ENCODE measurements at regions not wholly inside any gene's neighbourhood (a gene's known extent, or its start where the extent isn't known, plus 50 kb on each side); places are given as distances from the start of the nearest gene placed in this dataset.

DNA sequence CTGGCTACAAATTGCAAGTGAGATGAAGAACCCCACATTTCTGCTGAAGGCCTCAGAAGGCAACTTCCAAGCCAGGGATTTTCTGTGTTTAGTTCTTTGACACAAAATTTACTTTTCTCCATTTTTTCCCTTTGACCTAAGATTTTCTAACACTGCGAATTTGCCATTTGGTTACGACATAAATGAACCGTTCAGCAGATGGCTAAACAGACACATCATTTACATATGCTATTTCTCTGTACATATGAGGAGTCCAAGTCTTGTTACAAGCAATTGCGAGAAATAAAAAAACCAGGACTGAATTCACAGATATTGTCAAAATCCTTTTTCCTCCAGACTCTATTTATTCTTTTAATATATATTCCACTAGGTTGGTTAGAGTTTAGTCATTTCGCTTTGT is 978.6 kb downstream of the NLGN4X start:
- Histone ChIP-seq H3K27ac (no peak overlapping the region), H3K36me3 (no peaks in the 10 kb centered on the region), H3K9me3 (no peaks in the 10 kb centered on the region), H3K4me3 (no peak overlapping the region), H3K27me3 (no peaks in the 10 kb centered on the region), H3K4me1 (no peaks in the 10 kb centered on the region)
- no peak for TF ChIP-seq CTCF (IDR thresholded peaks at IDR 0.05)
- DNase-seq: no peak
- intact Hi-C loops (cut with DNase I; ENCODE audit: low total_unique reads): no loop called here

DNA sequence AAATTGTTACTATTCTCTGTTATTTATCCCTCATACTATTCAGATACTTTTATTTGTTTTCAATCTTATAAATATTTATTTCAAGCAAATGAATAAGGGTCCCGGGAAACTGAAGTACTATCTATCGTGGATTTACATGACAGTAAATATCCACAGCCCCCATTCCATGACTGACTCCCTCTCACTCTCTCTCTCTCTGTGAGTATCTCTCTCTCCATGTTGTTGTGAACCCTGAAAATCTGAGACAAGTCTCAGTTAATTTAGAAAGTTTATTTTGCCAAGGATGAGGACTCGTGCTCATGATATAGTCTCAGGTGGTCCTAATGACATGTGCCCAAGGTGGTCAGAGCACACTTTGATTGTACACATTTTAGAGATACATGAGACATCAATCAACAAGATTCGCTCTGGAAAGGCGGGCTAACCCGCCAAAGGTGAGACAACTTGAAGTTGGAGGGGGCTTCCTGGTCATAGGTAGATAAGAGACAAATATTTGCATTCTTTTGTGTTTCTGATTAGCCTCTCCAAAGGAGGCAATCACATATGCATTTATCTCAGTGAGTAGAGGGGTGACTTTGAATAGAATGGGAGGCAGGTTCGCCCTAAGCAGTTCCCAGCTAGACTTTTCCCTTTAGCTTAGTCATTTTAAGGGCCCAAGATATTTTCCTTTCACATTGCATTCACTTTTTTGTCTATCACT is 986.4 kb downstream of the NLGN4X start:
- Histone ChIP-seq H3K27ac (no peak overlapping the region), H3K4me1 (no peaks in the 10 kb centered on the region), H3K36me3 (no peaks in the 10 kb centered on the region), H3K27me3 (no peaks in the 10 kb centered on the region), H3K9me3 (no peaks in the 10 kb centered on the region), H3K4me3 (no peak overlapping the region)
- DNase-seq: no peak
- no peak for TF ChIP-seq CTCF (IDR thresholded peaks at IDR 0.05)
- intact Hi-C loops (cut with DNase I; ENCODE audit: low total_unique reads): no loop called here

DNA sequence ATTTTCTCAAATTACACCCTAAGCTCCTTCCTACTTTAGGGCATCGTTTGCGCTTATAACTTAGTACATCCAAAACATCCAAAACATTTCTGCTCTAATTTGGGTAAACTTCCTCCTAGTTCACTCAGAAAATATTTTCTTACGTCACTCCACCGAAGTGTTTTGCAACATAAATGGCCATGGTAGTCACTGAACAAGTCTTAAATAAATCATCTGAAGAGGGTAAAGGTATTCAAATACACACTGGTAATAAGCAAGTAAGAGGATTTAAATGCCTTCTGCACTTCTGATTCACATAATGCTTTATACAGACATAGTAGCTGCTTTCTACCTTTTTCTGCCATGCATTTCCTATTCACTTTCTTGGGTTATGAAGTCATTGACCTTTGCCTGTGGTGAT is 991.9 kb downstream of the NLGN4X start:
- no peak for DNase-seq
- Histone ChIP-seq H3K27ac (no peak overlapping the region), H3K27me3 (no peaks in the 10 kb centered on the region), H3K9me3 (no peaks in the 10 kb centered on the region), H3K36me3 (no peaks in the 10 kb centered on the region), H3K4me1 (no peaks in the 10 kb centered on the region), H3K4me3 (no peak overlapping the region)
- no peak for TF ChIP-seq CTCF (IDR thresholded peaks at IDR 0.05)
- intact Hi-C loops (cut with DNase I; ENCODE audit: low total_unique reads): no loop called here

GRCh38 chrX:5236096-5236495 is 992.6 kb downstream of the NLGN4X start:
- Histone ChIP-seq H3K4me3 (no peak overlapping the region), H3K27ac (no peak overlapping the region), H3K36me3 (no peaks in the 10 kb centered on the region), H3K9me3 (no peaks in the 10 kb centered on the region), H3K27me3 (no peaks in the 10 kb centered on the region), H3K4me1 (no peaks in the 10 kb centered on the region)
- intact Hi-C loops (cut with DNase I; ENCODE audit: low total_unique reads): no loop called here
- DNase-seq: no peak
- TF ChIP-seq CTCF (IDR thresholded peaks at IDR 0.05): peak in 1 of 2 experiments; percentile 7

DNA sequence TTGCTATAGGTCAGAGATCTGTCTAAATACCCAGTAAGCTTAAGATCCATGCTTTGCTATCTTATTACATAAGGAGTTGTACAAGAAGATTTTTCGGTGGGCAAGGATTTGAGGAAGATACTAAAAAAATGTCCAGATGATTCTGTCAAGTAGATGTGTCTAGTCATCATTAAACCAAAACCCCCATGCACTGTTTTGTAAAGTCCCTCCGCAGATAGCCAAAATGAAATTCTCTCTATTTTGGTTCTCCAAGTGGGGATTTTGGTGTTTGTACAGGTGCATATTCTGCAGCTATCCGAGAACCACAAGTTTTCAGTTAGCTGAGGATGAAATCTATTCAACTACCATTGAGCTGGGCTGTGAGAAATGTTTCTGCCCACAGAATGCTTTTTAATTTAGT is 994.8 kb downstream of the NLGN4X start:
- TF ChIP-seq CTCF (IDR thresholded peaks at IDR 0.05): no peak
- Histone ChIP-seq H3K9me3 (no peaks in the 10 kb centered on the region), H3K36me3 (no peaks in the 10 kb centered on the region), H3K27me3 (no peaks in the 10 kb centered on the region), H3K27ac (no peak overlapping the region), H3K4me1 (no peaks in the 10 kb centered on the region), H3K4me3 (no peak overlapping the region)
- DNase-seq: no peak
- intact Hi-C loops (cut with DNase I; ENCODE audit: low total_unique reads): no loop called here

DNA sequence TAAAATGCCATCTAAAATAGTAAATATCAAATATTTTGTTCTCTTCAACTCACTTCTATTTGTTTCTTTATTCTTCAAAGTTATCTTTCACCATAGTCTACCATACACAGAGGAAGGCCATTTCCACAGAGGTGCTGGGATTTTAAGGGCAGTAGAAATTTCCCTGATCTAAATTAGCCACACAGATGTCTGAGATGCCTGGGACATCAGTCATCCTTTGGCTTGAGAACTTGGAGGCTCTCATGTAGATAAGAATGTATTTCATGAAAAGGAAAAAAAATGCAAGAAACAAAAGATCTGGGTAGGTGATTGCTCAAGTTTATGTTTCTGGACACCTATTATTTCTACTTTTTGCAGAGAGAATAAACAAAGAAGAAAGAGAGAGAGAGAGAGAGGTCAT is 1008.2 kb downstream of the NLGN4X start:
- Histone ChIP-seq H3K9me3 (peaks cover 0 to 3% (median 0%) of the 10 kb centered on the region in 3 donors), H3K27me3 (no peaks in the 10 kb centered on the region), H3K36me3 (no peaks in the 10 kb centered on the region), H3K27ac (no peak overlapping the region), H3K4me1 (peaks cover 0 to 5% (median 0%) of the 10 kb centered on the region in 4 donors), H3K4me3 (no peak overlapping the region)
- no peak for DNase-seq
- intact Hi-C loops (cut with DNase I; ENCODE audit: low total_unique reads): no loop called here
- TF ChIP-seq CTCF (IDR thresholded peaks at IDR 0.05): no peak

Data from tibial artery (tissue), 4 donors.